ENCODE measurements at regions not wholly inside any gene's neighbourhood (a gene's known extent, or its start where the extent isn't known, plus 50 kb on each side); places are given as distances from the start of the nearest gene placed in this dataset.
A peak's percentile ranks its signal among the peaks of the same experiment; 100 is the strongest.

DNA sequence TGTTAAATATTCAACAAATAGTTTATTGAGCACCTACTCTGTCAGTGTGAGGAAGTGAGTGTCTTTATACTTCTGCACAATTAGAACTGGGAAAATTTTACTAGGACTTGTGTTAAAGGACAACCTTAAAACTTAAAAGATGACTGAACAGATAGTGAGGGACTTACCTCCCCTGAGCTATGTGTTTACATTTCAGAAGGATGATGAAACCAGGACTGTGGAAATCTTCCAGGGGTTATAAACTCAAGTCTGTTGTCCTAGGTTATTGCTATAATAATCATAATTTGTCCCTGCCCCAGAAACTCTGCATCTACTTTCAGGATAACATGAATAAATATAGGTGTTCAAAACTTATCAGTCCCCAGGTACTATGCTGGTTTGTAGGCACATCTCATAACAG is 261.0 kb upstream of the MKLN1 start:
- TF ChIP-seq, protein P1, sequence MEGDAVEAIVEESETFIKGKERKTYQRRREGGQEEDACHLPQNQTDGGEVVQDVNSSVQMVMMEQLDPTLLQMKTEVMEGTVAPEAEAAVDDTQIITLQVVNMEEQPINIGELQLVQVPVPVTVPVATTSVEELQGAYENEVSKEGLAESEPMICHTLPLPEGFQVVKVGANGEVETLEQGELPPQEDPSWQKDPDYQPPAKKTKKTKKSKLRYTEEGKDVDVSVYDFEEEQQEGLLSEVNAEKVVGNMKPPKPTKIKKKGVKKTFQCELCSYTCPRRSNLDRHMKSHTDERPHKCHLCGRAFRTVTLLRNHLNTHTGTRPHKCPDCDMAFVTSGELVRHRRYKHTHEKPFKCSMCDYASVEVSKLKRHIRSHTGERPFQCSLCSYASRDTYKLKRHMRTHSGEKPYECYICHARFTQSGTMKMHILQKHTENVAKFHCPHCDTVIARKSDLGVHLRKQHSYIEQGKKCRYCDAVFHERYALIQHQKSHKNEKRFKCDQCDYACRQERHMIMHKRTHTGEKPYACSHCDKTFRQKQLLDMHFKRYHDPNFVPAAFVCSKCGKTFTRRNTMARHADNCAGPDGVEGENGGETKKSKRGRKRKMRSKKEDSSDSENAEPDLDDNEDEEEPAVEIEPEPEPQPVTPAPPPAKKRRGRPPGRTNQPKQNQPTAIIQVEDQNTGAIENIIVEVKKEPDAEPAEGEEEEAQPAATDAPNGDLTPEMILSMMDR (IDR thresholded peaks at IDR 0.05), result no peak

DNA sequence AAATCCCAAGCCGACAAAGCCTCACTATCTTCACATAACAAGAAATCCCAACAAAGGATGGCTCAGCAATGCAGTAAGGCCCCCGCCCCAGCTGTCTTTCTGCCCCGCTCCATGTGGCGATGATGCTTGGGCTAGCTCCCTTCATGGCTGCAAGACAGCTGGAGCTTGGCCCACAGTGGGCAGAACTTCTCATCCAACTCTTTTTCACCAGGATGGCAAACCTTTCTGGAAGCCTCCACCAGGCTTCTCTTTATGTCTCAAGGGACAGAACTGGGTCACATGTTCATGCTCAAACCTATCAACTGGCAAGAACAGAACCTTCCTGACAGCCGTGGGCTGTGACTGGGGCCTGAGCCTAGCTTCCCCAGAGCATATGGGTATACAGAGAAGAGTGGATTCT is 260.5 kb upstream of the MKLN1 start:
- TF ChIP-seq, protein P1 (IDR thresholded peaks at IDR 0.05), result no peak

DNA sequence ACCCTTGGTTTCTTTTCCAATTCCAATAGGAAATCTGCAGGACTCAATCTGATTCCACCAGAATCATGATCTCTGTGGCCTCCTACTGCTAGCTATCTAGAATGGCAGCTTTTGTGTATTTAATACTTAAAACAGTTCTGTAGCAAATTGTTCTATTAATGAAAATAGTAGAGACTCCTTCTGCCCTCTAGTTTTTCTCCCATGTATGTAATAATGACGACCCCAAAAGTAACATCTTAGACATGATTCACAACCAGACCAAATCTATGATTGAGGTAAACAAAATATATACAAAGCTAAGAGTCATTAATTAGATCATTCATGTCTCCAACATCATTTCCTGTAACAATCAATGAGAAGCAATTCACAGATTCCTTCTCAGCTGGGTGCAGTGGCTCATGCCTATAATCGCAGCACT is 259.1 kb upstream of the MKLN1 start:
- TF ChIP-seq, protein P1 (IDR thresholded peaks at IDR 0.05), result no peak

DNA sequence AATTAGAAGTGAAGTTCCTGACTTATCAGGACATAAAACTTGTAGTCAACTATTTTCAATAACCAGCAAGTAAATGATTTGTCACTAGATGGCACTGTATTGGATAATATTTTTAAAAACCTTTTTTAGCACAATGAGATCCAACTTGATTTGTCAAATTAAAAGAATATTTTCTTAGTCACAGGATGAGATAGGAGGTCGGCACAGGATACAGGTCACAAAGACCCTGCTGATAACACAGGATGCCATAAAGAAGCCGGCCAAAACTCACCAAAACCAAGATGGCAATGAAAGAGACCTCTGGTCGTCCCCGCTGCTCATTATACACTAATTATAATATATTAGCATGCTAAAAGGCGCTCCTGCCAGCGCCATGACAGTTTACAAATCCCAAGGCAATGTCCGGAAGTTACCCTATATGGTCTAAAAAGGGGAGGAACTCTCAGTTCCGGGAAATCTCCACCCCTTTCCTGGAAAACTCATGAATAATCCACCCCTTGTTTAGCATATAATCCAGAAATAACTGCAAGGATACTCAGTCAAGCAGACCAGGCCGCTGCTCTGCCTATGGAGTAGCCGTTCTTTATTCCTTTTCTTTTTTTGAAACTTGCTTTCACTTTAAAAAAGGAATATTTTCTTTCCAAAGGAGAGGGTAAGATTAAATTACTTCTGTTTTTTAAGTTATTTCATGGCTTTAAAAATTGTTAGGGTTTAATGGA is 255.7 kb upstream of the MKLN1 start:
- TF ChIP-seq, protein P1 (IDR thresholded peaks at IDR 0.05), result peak; percentile 61

DNA sequence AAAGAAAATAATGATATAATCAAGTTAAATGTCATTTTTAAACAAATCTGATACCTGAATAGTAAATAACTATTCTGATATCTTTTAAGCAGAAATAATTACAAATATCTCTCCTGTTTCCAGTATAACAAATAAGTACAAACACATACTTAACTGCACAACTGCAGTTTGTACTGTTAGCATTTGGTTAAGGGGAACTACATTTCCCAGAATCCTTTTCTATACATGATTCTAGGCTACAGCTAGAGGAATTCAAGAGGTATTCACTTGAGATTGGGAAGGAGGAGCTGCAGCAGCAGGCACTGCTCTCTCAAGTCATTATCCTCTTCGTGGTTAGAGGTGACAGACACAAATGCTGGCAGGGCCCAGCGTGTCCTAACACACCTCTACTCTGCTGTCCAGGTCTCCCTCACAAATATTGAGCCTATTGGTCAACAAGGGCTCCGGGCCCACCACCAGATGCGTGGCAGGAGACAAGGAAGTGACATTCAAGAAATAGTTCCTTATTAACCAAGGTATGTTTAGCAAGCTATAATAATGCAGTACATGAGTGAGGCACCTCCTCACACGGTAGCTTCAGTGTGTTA is 255.1 kb upstream of the MKLN1 start:
- TF ChIP-seq, protein P1 (IDR thresholded peaks at IDR 0.05), result no peak

DNA sequence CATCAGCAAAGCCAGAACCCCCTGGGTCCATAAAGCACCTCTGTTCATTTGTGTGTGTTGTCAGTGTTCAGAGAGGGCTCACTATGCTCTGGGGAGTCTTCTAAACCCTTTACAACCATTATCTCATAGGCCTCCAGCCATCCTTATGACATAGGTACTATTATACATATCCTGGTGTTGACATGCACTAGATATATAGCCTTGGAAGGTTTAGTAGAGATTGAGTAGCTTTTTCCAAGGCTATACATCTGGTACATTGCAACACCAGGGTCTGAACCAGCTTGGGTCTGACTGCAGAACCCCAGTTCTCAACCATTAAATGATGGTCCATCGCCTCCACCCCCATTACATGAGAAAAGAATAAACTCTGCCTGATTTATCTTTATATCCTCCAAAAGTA is 253.6 kb upstream of the MKLN1 start:
- TF ChIP-seq, protein P1 (IDR thresholded peaks at IDR 0.05), result no peak

DNA sequence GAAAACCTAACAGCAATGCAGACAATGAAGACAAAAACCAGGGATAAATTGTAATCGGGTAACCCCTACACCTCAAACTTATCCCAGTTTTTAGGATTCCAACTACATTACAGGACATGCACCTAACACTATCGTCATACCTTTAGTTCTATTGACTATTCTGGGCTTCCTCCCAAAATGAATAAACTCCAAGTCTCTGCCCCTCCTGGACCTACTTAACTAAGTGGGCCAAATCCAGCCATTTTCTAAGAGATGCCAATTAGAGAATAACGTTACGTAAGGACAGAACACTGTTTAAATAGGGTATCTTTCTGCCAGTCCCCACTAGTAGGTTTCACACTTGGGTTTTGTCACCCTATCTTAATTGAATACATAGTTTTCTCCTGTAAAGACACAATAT is 253.1 kb upstream of the MKLN1 start:
- TF ChIP-seq, protein P1 (IDR thresholded peaks at IDR 0.05), result no peak

All from LNCAP (cell line).